MCF 10A (cell line): ENCODE measurements at regions not wholly inside any gene's neighbourhood (a gene's known extent, or its start where the extent isn't known, plus 50 kb on each side); places are given as distances from the start of the nearest gene placed in this dataset.
"Not testable (repeated sequence)": the region's sequence is repeated elsewhere in the genome, so short reads cannot be mapped to it uniquely, and the experiment has no call there.

Source experiments
- BruUV-seq: library from RNA; stranded (reverse); fragments of 400-500 nt; replicated peaks from 2 replicates; lab custom pipeline; 2021; lab: Mats Ljungman, UMichigan
- CTCF ChIA-PET: fragments of 300-600 bp; sonication (Branson Sonifier 250); formaldehyde crosslinking; extraction: SDS; loops from one replicate; lab custom pipeline; 2021; ENCODE audit warnings: antibody characterized with exemption, inconsistent platforms; lab: Yijun Ruan, JAX
- POLR2A ChIA-PET: fragments of 300-600, 350-650 bp; sonication (Branson Sonifier 250); formaldehyde crosslinking; extraction: SDS; loops from one replicate; lab custom pipeline; 2020; ENCODE audit warnings: antibody characterized with exemption, inconsistent platforms; lab: Yijun Ruan, JAX
- DNase-seq: peaks from one replicate; pipeline ENCODE4 v3.0.0-alpha.2; 2018; ENCODE audit not compliant: unreplicated experiment
- H3K27ac Mint-ChIP-seq: one replicate; pipeline ENCODE4 v1.8.0; 2022; ENCODE audit warnings: mild to moderate bottlenecking, low read depth, mixed read lengths; ENCODE audit not compliant: unreplicated experiment
- H3K27me3 Mint-ChIP-seq: one replicate; pipeline ENCODE4 v1.8.0; 2022; ENCODE audit warnings: mixed read lengths; ENCODE audit not compliant: insufficient read depth, unreplicated experiment
- H3K36me3 Mint-ChIP-seq: one replicate; pipeline ENCODE4 v1.8.0; 2022; ENCODE audit warnings: mild to moderate bottlenecking, moderate library complexity, mixed read lengths; ENCODE audit not compliant: insufficient read depth, unreplicated experiment
- H3K4me1 Mint-ChIP-seq: one replicate; pipeline ENCODE4 v1.8.0; 2022; ENCODE audit warnings: mixed read lengths; ENCODE audit not compliant: insufficient read depth, unreplicated experiment
- H3K4me3 Mint-ChIP-seq: one replicate; pipeline ENCODE4 v1.8.0; 2022; ENCODE audit warnings: mild to moderate bottlenecking, moderate library complexity, mixed read lengths; ENCODE audit not compliant: unreplicated experiment
- H3K9me3 Mint-ChIP-seq: one replicate; pipeline ENCODE4 v1.8.0; 2022; ENCODE audit warnings: mixed read lengths; ENCODE audit not compliant: unreplicated experiment
- CTCF ChIP-seq: fragments of 200-600 bp; IDR thresholded peaks from one replicate; pipeline ENCODE4 v1.8.0; 2022; ENCODE audit warnings: antibody characterized with exemption, mild to moderate bottlenecking; ENCODE audit not compliant: unreplicated experiment
- intact Hi-C: fragments of 100-400 bp; cut with micrococcal nuclease; formaldehyde crosslinking; loops from 2 replicates; pipeline ENCODE4 v1.14.1; 2022

- no TSS peak for BruUV-seq
- Mint-ChIP-seq H3K9me3 (no peaks in the 10 kb centered on the region), H3K4me1 (peaks cover 6% of the 10 kb centered on the region), H3K27me3 (no peaks in the 10 kb centered on the region), H3K36me3 (no peaks in the 10 kb centered on the region), H3K27ac (no peak overlapping the region), H3K4me3 (no peak overlapping the region)
- POLR2A ChIA-PET, result no interaction called here
- CTCF ChIA-PET, result interaction anchor here (0.6 to 6.3 kb wide), 36 partner anchors 10 to 1300 kb away, joined by 3 to 105 read pairs (median 4); partner anchors contain the start of gene EGR2
- peak; percentile 87 for TF ChIP-seq CTCF
- intact Hi-C loops, result loop anchor here (1.0 to 10.0 kb wide), 7 partner anchors 101 to 1171 kb away; no protein-coding TSS in a partner anchor
- peak; percentile 64 for DNase-seq
Measured at GRCh38 chr10:62594093-62594520, 210.4 kb upstream of the ADO start.

DNA sequence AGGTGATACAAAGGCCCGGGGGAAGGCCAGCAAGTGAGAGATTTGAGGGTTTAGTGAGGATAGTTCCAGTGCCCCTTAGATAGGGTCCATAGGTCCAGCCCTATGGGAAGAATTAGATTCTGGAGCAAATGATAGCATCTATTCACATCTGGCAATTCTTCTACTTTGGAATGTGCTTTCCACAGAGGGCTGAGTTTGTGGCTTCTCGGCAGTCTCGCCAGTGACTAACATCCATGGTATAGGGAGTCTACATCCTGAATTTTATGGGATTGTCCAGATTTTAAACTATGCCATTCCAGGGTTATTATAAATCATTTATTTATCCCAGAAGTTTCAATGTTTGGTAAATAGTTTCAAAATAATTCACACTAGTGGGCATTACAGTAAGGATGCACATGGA is 207.3 kb upstream of the ADO start:
- ChIA-PET POLR2A (interaction anchor here (0.7 kb wide), 1 partner anchor 897 kb away, joined by 3 read pairs; no protein-coding TSS in a partner anchor), CTCF (interaction anchor here (0.8 to 6.3 kb wide), 4 partner anchors 42 to 562 kb away, joined by 3 to 105 read pairs (median 4); no protein-coding TSS in a partner anchor)
- no peak overlapping the region for H3K4me3 Mint-ChIP-seq
- no peak for TF ChIP-seq CTCF
- no peaks in the 10 kb centered on the region for H3K27me3 Mint-ChIP-seq
- DNase-seq, result no peak
- H3K36me3 Mint-ChIP-seq, result no peaks in the 10 kb centered on the region
- no peaks in the 10 kb centered on the region for H3K9me3 Mint-ChIP-seq
- H3K27ac Mint-ChIP-seq, result no peak overlapping the region
- intact Hi-C loops, result loop anchor here (10.0 kb wide), 1 partner anchor 1168 kb away; no protein-coding TSS in a partner anchor
- BruUV-seq, result no TSS peak
- H3K4me1 Mint-ChIP-seq, result peaks cover 6% of the 10 kb centered on the region

- Mint-ChIP-seq H3K27me3 (no peaks in the 10 kb centered on the region), H3K4me3 (no peak overlapping the region), H3K9me3 (no peaks in the 10 kb centered on the region), H3K4me1 (peaks cover 2% of the 10 kb centered on the region), H3K27ac (no peak overlapping the region), H3K36me3 (no peaks in the 10 kb centered on the region)
- TF ChIP-seq CTCF, result no peak
- BruUV-seq, result no TSS peak
- ChIA-PET POLR2A (no interaction called here), CTCF (interaction anchor here (0.5 to 1.1 kb wide), 4 partner anchors 12 to 535 kb away, joined by 3 to 4 read pairs (median 3); no protein-coding TSS in a partner anchor)
- no peak for DNase-seq
- intact Hi-C loops, result loop anchor here (10.0 kb wide), 1 partner anchor 1166 kb away; no protein-coding TSS in a partner anchor
Measured at GRCh38 chr10:62599161-62599560, 205.4 kb upstream of the ADO start.

- BruUV-seq, H3K27ac Mint-ChIP-seq, H3K9me3 Mint-ChIP-seq, H3K4me1 Mint-ChIP-seq, H3K27me3 Mint-ChIP-seq, H3K4me3 Mint-ChIP-seq, H3K36me3 Mint-ChIP-seq, CTCF ChIA-PET, POLR2A ChIA-PET, DNase-seq, intact Hi-C loops: not testable (repeated sequence)
Measured at GRCh38 chr10:62606551-62606950, 198.0 kb upstream of the ADO start.

DNA sequence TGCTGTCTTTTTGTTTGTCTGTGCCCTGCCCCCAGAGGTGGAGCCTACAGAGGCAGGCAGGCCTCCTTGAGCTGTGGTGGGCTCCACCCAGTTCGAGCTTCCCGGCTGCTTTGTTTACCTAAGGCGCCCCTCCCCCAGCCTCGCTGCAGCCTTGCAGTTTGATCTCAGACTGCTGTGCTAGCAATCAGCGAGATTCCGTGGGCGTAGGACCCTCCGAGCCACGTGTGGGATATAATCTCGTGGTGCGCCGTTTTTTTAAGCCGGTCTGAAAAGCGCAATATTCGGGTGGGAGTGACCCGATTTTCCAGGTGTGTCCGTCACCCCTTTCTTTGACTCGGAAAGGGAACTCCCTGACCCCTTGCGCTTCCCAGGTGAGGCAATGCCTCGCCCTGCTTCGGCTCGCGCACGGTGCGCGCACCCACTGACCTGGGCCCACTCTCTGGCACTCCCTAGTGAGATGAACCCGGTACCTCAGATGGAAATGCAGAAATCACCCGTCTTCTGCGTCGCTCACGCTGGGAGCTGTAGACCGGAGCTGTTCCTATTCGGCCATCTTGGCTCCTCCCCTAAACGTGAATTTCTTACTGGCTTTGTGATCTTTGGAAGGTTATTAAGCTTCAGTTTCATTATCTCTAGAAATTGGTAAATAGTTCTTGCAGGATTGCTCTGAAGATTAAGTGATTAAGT is 196.2 kb upstream of the ADO start:
- CTCF ChIA-PET, result interaction anchor here (0.7 to 4.9 kb wide), 7 partner anchors 9 to 476 kb away, joined by 3 to 23 read pairs (median 7); no protein-coding TSS in a partner anchor
- H3K4me3 Mint-ChIP-seq, H3K27me3 Mint-ChIP-seq, H3K4me1 Mint-ChIP-seq, H3K9me3 Mint-ChIP-seq, POLR2A ChIA-PET, H3K36me3 Mint-ChIP-seq, BruUV-seq, DNase-seq, intact Hi-C loops, H3K27ac Mint-ChIP-seq: not testable (repeated sequence)
